Bronchial epithelial cell (primary cell): ENCODE measurements at regions not wholly inside any gene's neighbourhood (a gene's known extent, or its start where the extent isn't known, plus 50 kb on each side); places are given as distances from the start of the nearest gene placed in this dataset.
A peak's percentile ranks its signal among the peaks of the same experiment; 100 is the strongest.

Experiments used
- DNase-seq: peaks from one replicate; pipeline ENCODE4 v3.0.0-alpha.2; 2010; ENCODE audit warnings: low read depth
- FAIRE-seq: peaks from 2 replicates; lab custom pipeline; 2011; peaks lifted over from hg19 to GRCh38; lab: Jason Lieb, UNC
- H3K27me3 ChIP-seq: 2 replicates; pipeline ENCODE4 v1.5.1; 2011; ENCODE audit warnings: low read length; ENCODE audit not compliant: control insufficient read depth, insufficient read depth
- H3K36me3 ChIP-seq: 2 replicates; pipeline ENCODE4 v1.5.1; 2011; ENCODE audit warnings: low read length; ENCODE audit not compliant: control insufficient read depth, insufficient read depth
- H3K4me3 ChIP-seq: 2 replicates; pipeline ENCODE4 v1.5.1; 2011; ENCODE audit warnings: mild to moderate bottlenecking, low read depth, low read length, control low read depth
- TF ChIP-seq, protein P1 (sequence below): IDR thresholded peaks from 2 replicates; pipeline ENCODE4 v1.5.1; 2011; ENCODE audit warnings: mild to moderate bottlenecking, moderate library complexity, low read length, control low read depth, inconsistent platforms; ENCODE audit not compliant: insufficient read depth, severe bottlenecking

GRCh38 chr10:91042069-91042468 is 121.2 kb upstream of the ANKRD1 start:
- no peak overlapping the region for H3K4me3 ChIP-seq
- TF ChIP-seq, protein P1, sequence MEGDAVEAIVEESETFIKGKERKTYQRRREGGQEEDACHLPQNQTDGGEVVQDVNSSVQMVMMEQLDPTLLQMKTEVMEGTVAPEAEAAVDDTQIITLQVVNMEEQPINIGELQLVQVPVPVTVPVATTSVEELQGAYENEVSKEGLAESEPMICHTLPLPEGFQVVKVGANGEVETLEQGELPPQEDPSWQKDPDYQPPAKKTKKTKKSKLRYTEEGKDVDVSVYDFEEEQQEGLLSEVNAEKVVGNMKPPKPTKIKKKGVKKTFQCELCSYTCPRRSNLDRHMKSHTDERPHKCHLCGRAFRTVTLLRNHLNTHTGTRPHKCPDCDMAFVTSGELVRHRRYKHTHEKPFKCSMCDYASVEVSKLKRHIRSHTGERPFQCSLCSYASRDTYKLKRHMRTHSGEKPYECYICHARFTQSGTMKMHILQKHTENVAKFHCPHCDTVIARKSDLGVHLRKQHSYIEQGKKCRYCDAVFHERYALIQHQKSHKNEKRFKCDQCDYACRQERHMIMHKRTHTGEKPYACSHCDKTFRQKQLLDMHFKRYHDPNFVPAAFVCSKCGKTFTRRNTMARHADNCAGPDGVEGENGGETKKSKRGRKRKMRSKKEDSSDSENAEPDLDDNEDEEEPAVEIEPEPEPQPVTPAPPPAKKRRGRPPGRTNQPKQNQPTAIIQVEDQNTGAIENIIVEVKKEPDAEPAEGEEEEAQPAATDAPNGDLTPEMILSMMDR: no peak
- no peak for FAIRE-seq
- no peaks in the 10 kb centered on the region for H3K27me3 ChIP-seq
- no peak for DNase-seq
- no peaks in the 10 kb centered on the region for H3K36me3 ChIP-seq

GRCh38 chr10:91043173-91043910 is 122.5 kb upstream of the ANKRD1 start:
- DNase-seq: peak; percentile 21
- Histone ChIP-seq H3K4me3 (no peak overlapping the region), H3K36me3 (no peaks in the 10 kb centered on the region), H3K27me3 (no peaks in the 10 kb centered on the region)
- no peak for FAIRE-seq
- TF ChIP-seq, protein P1: peak; percentile 40

DNA sequence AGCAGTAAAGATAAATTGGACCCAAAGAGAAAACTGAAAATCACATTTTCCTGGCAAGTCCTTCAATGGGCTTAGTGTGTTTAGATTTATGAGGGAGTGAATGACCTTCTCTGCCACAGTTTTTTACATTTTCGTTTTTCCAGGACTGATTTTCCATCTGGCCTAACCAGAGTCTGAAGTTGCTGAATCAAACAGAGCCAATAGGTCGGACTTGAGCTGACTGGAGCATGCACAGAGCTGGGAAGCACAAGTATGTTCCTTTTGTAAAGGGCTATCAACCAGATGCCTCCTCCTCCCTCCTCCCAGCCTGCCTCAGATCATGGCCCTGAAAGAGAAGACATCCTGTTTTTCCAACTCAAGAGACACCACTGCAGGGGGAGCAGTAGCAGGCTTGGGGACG is 126.0 kb upstream of the ANKRD1 start:
- TF ChIP-seq, protein P1: no peak
- no peak for DNase-seq
- no peak for FAIRE-seq

DNA sequence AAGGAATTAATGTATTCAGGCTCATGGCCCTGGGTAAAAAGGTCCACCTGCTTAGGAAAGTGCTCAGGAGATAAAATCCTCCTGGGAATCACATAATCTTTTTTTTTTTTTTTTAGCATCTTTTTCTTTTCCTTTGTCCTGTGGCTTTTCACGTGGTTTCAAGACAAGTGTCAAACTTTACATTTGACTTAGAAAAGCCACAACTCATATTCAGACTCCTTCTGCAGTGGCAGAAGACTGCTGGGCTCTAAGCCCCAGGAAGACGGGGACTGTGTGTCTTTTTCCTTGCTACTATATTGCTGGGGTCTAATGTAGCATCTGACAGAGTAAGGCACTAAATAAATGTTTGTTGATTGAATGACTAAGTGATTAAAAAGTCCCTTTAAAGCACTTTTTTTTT is 127.5 kb upstream of the ANKRD1 start:
- H3K36me3 ChIP-seq: no peaks in the 10 kb centered on the region
- DNase-seq (no peak), FAIRE-seq (no peak)
- peaks cover 3% of the 10 kb centered on the region for H3K27me3 ChIP-seq
- H3K4me3 ChIP-seq: no peak overlapping the region
- TF ChIP-seq, protein P1: no peak

More for the DNA sequence above, 126.0 kb upstream of the ANKRD1 start:
- Histone ChIP-seq H3K36me3 (no peaks in the 10 kb centered on the region), H3K4me3 (no peak overlapping the region), H3K27me3 (peaks cover 3% of the 10 kb centered on the region)

DNA sequence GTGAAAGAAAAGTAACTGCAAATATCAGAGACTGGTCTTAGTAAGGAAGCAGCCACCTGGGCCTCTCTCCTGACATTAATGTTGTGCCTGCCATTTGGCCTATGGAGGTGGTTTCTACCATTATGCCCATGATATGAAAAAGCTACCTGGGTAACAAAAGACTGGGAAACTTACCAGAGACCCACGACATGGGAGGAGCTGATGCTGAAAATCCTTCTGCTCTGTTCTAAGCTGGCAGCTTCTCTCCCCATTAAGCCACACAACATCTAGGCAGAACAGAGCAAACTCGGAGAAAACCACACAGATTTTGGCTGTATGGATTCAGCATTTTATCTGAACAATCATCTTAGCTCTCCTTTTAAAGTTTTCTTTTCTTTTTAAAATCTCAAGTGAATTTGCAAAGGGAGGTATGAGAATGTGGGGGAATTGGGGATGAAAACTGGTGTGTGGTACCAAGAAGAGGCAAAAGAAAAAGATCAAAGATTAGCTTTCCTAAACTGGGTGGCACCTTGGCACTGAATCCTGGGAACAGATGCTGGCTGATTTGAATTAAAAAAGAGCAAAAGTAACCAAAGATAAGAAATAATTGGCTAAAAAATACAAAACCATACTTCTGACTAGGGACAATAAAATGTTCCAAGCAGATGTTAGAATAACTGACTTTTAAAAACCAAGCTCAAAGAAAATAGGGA is 128.6 kb upstream of the ANKRD1 start:
- no peak overlapping the region for H3K4me3 ChIP-seq
- no peaks in the 10 kb centered on the region for H3K36me3 ChIP-seq
- peaks cover 3% of the 10 kb centered on the region for H3K27me3 ChIP-seq
- FAIRE-seq: no peak
- TF ChIP-seq, protein P1: no peak
- DNase-seq: no peak

DNA sequence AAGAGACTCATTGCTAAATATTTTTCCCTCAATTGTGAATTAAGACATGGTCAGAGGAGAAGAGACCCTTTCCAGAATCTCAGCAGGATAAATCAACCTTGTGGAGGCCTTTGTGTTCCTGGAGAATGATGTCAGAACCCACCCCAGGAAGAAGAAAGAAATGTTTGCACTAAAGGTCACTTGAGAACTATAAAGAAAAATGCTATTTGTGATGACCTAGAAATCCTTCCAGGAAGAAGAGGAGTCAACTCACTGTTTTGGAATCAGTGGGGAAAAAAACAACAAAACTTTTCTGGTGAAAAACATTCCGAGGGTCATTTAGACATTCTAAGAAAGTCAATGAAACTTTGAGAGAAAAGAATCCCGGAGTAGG is 129.1 kb upstream of the ANKRD1 start:
- FAIRE-seq (no peak), DNase-seq (no peak)
- no peaks in the 10 kb centered on the region for H3K36me3 ChIP-seq
- TF ChIP-seq, protein P1: no peak
- no peak overlapping the region for H3K4me3 ChIP-seq
- peaks cover 3% of the 10 kb centered on the region for H3K27me3 ChIP-seq
